SK-N-SH (cell line): ENCODE measurements at regions not wholly inside any gene's neighbourhood (a gene's known extent, or its start where the extent isn't known, plus 50 kb on each side); places are given as distances from the start of the nearest gene placed in this dataset.

Experiments
- CTCF ChIA-PET: fragments of 300-600, 350-600 bp; formaldehyde crosslinking; extraction: SDS; loops from one replicate; lab custom pipeline; 2021; lab: Yijun Ruan, JAX
- POLR2A ChIA-PET: fragments of 350-600 bp; sonication (Branson Sonifier 250); formaldehyde crosslinking; extraction: SDS; loops from one replicate; lab custom pipeline; 2020; ENCODE audit warnings: antibody characterized with exemption, inconsistent platforms; lab: Yijun Ruan, JAX
- DNase-seq: peaks from one replicate; pipeline ENCODE4 v3.0.0; 2012
- H2AFZ ChIP-seq: fragments of 200-600 bp; sonication (generic); 2 replicates; pipeline ENCODE4 v1.8.1; 2016; ENCODE audit warnings: antibody characterized with exemption, mild to moderate bottlenecking, low read depth
- H3F3A ChIP-seq: fragments of 200-600 bp; sonication (generic); replicated peaks from 2 replicates; pipeline ENCODE3; 2016; ENCODE audit warnings: antibody characterized with exemption, mild to moderate bottlenecking; ENCODE audit not compliant: insufficient read depth
- H3K27ac ChIP-seq, 2 experiments: fragments of 200-500 bp in 1 of 2; fragments of 200-600 bp in 1 of 2; sonication (Bioruptor generic) in 1 of 2; sonication (generic), shearing (Covaris generic) in 1 of 2; 2 replicates each; pipeline versions ENCODE4 v1.5.1 to v1.6.1; 2014 to 2016; ENCODE audit warnings: low read depth in 2 of 2, inconsistent platforms in 1 of 2, low read length in 1 of 2, mild to moderate bottlenecking in 1 of 2, mixed read lengths in 1 of 2
- H3K27me3 ChIP-seq: fragments of 200-600 bp; sonication (generic), shearing (Covaris generic); 2 replicates; pipeline ENCODE4 v1.6.1; 2016; ENCODE audit warnings: mixed run types; ENCODE audit not compliant: insufficient read depth
- H3K36me3 ChIP-seq, 2 experiments: fragments of 200-500 bp in 1 of 2; fragments of 200-600 bp in 1 of 2; sonication (Bioruptor generic) in 1 of 2; sonication (generic) in 1 of 2; replicated peaks in 1 of 2; 2 replicates each; pipeline versions ENCODE3 to v1.5.1; 2014 to 2016; ENCODE audit warnings: low read length in 1 of 2, mild to moderate bottlenecking in 1 of 2; ENCODE audit not compliant: insufficient read depth in 2 of 2, control insufficient read depth in 1 of 2
- H3K4me1 ChIP-seq, 2 experiments: fragments of 200-500 bp in 1 of 2; fragments of 200-600 bp in 1 of 2; sonication (Bioruptor generic) in 1 of 2; sonication (generic), shearing (Covaris generic) in 1 of 2; 2 replicates each; pipeline versions ENCODE4 v1.5.1 to v1.6.1; 2014 to 2016; ENCODE audit warnings: low read depth in 1 of 2, low read length in 1 of 2, mixed run types in 1 of 2; ENCODE audit not compliant: insufficient read depth in 2 of 2, control insufficient read depth in 1 of 2
- H3K4me2 ChIP-seq: fragments of 200-600 bp; sonication (generic), shearing (Covaris generic); 2 replicates; pipeline ENCODE4 v1.6.1; 2017; ENCODE audit warnings: mixed run types
- H3K4me3 ChIP-seq, 2 experiments: fragments of 200-500 bp in 1 of 2; fragments of 200-600 bp in 1 of 2; sonication (Bioruptor generic) in 1 of 2; sonication (generic), shearing (Covaris generic) in 1 of 2; 2 replicates each; pipeline versions ENCODE4 v1.5.1 to v1.8.1; 2014 to 2016; ENCODE audit warnings: low read depth in 2 of 2, inconsistent platforms in 1 of 2, low read length in 1 of 2, mild to moderate bottlenecking in 1 of 2, mixed read lengths in 1 of 2, moderate library complexity in 1 of 2
- H3K79me2 ChIP-seq: fragments of 200-600 bp; sonication (generic); 2 replicates; pipeline ENCODE4 v1.8.1; 2017; ENCODE audit warnings: mild to moderate bottlenecking; ENCODE audit not compliant: insufficient read depth
- H3K9ac ChIP-seq: fragments of 200-600 bp; sonication (generic); 2 replicates; pipeline ENCODE4 v1.6.1; 2017; ENCODE audit warnings: mixed run types
- H3K9me2 ChIP-seq: fragments of 200-600 bp; sonication (generic); 2 replicates; pipeline ENCODE4 v1.6.1; 2017; ENCODE audit warnings: mixed run types
- H3K9me3 ChIP-seq: fragments of 200-600 bp; sonication (generic); 2 replicates; pipeline ENCODE4 v1.6.1; 2017; ENCODE audit warnings: mixed run types, mild to moderate bottlenecking, moderate library complexity
- H4K20me1 ChIP-seq: fragments of 200-600 bp; sonication (generic); 2 replicates; pipeline ENCODE4 v1.6.1; 2017; ENCODE audit warnings: mild to moderate bottlenecking, mixed run types; ENCODE audit not compliant: insufficient read depth
- CHD2 ChIP-seq: fragments of 150-350 bp; IDR thresholded peaks from 2 replicates; pipeline ENCODE4 v1.6.1; 2018; ENCODE audit warnings: low read length; ENCODE audit not compliant: partially characterized antibody
- EP300 ChIP-seq, 2 experiments: IDR thresholded peaks; 2 replicates each; pipeline versions ENCODE4 v1.4.0 to v1.6.1; 2012; ENCODE audit warnings: borderline replicate concordance in 1 of 2, low read depth in 1 of 2, low read length in 1 of 2
- EZH2phosphoT487 ChIP-seq: fragments of 200-600 bp; sonication (generic); IDR thresholded peaks from 2 replicates; pipeline ENCODE4 v1.6.1; 2017; ENCODE audit warnings: low read depth, mixed run types, mild to moderate bottlenecking, antibody characterized with exemption, moderate library complexity, borderline replicate concordance
- FOSL2 ChIP-seq: IDR thresholded peaks from 2 replicates; pipeline ENCODE4 v1.4.0; 2012; ENCODE audit warnings: low read depth, mild to moderate bottlenecking, moderate library complexity, borderline replicate concordance
- FOXM1 ChIP-seq: IDR thresholded peaks from 2 replicates; pipeline ENCODE4 v1.4.0; 2012; ENCODE audit warnings: low read depth, mild to moderate bottlenecking
- GABPA ChIP-seq: IDR thresholded peaks from 2 replicates; pipeline ENCODE4 v1.4.0; 2012; ENCODE audit warnings: low read depth, mild to moderate bottlenecking
- JUND ChIP-seq: IDR thresholded peaks from 2 replicates; pipeline ENCODE4 v1.4.0; 2012
- PBX3 ChIP-seq: IDR thresholded peaks from 2 replicates; pipeline ENCODE4; 2012
- RCOR1 ChIP-seq: fragments of 150-350 bp; IDR thresholded peaks from 2 replicates; pipeline ENCODE4 v1.6.1; 2017; ENCODE audit warnings: antibody characterized with exemption, low read length
- RXRA ChIP-seq: IDR thresholded peaks from 2 replicates; pipeline ENCODE4 v1.4.0; 2012; ENCODE audit warnings: low read depth, mild to moderate bottlenecking, borderline replicate concordance
- SIN3A ChIP-seq: IDR thresholded peaks from 2 replicates; pipeline ENCODE4 v1.6.1; 2012; ENCODE audit warnings: low read depth, mild to moderate bottlenecking, low read length, moderate library complexity, borderline replicate concordance
- TEAD4 ChIP-seq: IDR thresholded peaks from 2 replicates; pipeline ENCODE4 v1.4.0; 2012; ENCODE audit warnings: mild to moderate bottlenecking, borderline replicate concordance; ENCODE audit not compliant: insufficient read depth
- USF2 ChIP-seq: fragments of 150-350 bp; IDR thresholded peaks from 2 replicates; pipeline ENCODE4 v1.6.1; 2017; ENCODE audit warnings: antibody characterized with exemption, low read length, low read depth, borderline replicate concordance
- WGBS: methylation state at CpG from one replicate; pipeline ENCODE4 v1.1.6; 2017; ENCODE audit warnings: low lambda C conversion rate; 5-methylcytosine and 5-hydroxymethylcytosine counted together
- TF ChIP-seq, protein P1 (sequence below): IDR thresholded peaks from 2 replicates; pipeline ENCODE4 v1.4.0; 2012; ENCODE audit warnings: low read depth
- TF ChIP-seq, protein P2 (sequence below): IDR thresholded peaks from 2 replicates; pipeline ENCODE4 v1.4.0; 2012; ENCODE audit warnings: low read depth, borderline replicate concordance
- TF ChIP-seq, protein P3 (sequence below): fragments of 150-350 bp; IDR thresholded peaks from 2 replicates; pipeline ENCODE4 v1.6.1; 2016; ENCODE audit warnings: mild to moderate bottlenecking, low read depth, low read length

DNA sequence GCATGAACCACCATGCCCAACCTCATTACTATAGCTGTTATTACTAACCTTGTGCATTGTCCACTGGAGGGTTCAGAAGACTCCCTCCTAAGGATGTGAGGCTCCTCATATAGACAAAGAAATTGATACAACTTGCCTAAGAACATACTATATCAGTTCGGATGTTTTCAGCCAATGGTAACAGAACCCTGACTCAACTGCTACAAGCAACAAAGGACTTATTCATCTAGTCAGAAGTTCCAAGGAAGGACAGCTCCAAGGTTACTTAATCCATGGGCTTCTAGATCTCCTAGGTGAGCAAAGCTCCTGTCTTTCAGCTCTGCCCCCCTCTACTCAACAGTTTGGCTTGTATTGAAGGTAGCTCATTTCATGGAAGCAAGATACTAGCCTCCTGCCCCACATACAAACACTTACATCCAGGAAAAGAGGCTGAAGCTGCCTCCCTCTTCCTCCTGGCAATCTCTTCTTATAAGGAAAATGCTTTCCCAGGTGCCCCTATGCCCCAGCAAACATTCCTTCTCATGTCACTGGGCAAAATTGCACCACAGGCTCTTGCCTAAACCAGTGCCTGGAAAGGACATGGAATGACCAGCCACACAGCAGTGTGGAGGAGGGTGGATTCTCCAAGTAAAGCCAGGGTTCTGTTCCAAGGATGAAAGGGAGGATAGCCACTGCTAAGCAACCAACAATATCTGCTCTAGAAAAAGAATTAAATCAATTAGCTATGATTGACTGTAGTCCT, 497.8 kb downstream of the FOXO1 start:
- Histone ChIP-seq H3K4me3 (no peak overlapping the region), H3K36me3 (no peaks in the 10 kb centered on the region), H4K20me1 (no peaks in the 10 kb centered on the region), H3K4me2 (no peak overlapping the region), H3F3A (no peaks in the 10 kb centered on the region), H3K27me3 (no peaks in the 10 kb centered on the region), H3K27ac (no peak overlapping the region), H2AFZ (no peak overlapping the region), H3K9me3 (no peaks in the 10 kb centered on the region), H3K79me2 (no peaks in the 10 kb centered on the region), H3K4me1 (peaks cover 0 to 12% of the 10 kb centered on the region in 2 experiments; a peak in 2 of 4 replicates), H3K9me2 (no peaks in the 10 kb centered on the region), H3K9ac (no peak overlapping the region)
- no peak for DNase-seq
- POLR2A ChIA-PET: no interaction called here
- 92% methylated on average over 1 of the region's 1 CpG for WGBS
- CTCF ChIA-PET: interaction anchor here (1.6 kb wide), 1 partner anchor 31 kb away, joined by 3 read pairs; no protein-coding TSS in a partner anchor
- no peak for TF ChIP-seq SIN3A
- TF ChIP-seq EZH2phosphoT487: no peak
- TF ChIP-seq TEAD4: no peak
- TF ChIP-seq, protein P1, sequence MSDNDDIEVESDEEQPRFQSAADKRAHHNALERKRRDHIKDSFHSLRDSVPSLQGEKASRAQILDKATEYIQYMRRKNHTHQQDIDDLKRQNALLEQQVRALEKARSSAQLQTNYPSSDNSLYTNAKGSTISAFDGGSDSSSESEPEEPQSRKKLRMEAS: no peak
- TF ChIP-seq, protein P2, sequence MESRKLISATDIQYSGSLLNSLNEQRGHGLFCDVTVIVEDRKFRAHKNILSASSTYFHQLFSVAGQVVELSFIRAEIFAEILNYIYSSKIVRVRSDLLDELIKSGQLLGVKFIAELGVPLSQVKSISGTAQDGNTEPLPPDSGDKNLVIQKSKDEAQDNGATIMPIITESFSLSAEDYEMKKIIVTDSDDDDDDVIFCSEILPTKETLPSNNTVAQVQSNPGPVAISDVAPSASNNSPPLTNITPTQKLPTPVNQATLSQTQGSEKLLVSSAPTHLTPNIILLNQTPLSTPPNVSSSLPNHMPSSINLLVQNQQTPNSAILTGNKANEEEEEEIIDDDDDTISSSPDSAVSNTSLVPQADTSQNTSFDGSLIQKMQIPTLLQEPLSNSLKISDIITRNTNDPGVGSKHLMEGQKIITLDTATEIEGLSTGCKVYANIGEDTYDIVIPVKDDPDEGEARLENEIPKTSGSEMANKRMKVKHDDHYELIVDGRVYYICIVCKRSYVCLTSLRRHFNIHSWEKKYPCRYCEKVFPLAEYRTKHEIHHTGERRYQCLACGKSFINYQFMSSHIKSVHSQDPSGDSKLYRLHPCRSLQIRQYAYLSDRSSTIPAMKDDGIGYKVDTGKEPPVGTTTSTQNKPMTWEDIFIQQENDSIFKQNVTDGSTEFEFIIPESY: no peak
- no peak for TF ChIP-seq EP300 (IDR thresholded peaks at IDR 0.05; ENCODE audit: borderline replicate concordance in 1 of 2, low read depth in 1 of 2, low read length in 1 of 2)
- TF ChIP-seq, protein P3, sequence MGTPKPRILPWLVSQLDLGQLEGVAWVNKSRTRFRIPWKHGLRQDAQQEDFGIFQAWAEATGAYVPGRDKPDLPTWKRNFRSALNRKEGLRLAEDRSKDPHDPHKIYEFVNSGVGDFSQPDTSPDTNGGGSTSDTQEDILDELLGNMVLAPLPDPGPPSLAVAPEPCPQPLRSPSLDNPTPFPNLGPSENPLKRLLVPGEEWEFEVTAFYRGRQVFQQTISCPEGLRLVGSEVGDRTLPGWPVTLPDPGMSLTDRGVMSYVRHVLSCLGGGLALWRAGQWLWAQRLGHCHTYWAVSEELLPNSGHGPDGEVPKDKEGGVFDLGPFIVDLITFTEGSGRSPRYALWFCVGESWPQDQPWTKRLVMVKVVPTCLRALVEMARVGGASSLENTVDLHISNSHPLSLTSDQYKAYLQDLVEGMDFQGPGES: no peak
- no peak for TF ChIP-seq FOSL2
- TF ChIP-seq RXRA: no peak
- no peak for TF ChIP-seq CHD2
- no peak for TF ChIP-seq GABPA
- TF ChIP-seq PBX3: no peak
- no peak for TF ChIP-seq USF2
- no peak for TF ChIP-seq RCOR1
- TF ChIP-seq JUND: no peak
- no peak for TF ChIP-seq FOXM1
